ENCODE measurements at regions not wholly inside any gene's neighbourhood (a gene's known extent, or its start where the extent isn't known, plus 50 kb on each side); places are given as distances from the start of the nearest gene placed in this dataset.
"Not testable (repeated sequence)": the region's sequence is repeated elsewhere in the genome, so short reads cannot be mapped to it uniquely, and the experiment has no call there.

DNA sequence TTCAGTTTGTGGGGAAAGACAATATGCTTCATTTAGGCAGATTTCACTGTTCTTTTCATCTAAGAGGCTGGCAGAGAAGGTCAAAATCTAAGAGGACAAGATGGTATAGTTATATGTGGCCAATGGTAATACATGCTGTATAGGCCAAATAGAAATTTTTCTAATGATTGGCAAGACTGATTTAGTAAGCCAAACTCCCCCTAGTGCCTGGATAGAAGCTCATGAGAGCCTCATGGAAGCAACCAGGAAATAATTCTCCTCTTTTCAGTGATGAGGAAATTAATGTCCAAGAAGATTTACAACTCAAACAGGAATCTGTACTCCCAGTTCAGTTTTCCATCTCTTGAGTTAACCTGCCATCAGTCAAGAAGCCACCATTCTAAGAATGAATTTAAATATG, 253.6 kb upstream of the PHF14 start:
- ATAC-seq: no peak

DNA sequence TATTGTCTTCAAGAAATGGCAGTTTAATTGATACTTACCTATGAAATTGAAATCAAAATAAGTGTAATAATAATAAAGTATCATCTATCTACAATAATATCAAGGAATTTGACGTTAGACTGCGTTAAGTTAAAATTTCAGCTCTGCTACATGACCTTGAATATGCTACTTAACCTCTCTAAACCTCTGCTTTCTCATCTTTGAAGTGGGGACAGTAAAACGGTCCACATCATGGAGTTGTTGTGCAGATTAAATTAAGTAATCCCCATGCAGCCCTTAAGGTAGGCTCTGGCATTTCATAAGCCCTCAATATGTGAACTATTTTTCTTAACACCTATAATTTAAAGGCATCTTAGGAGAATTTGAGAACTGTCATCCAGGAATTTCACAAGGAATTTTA, 252.4 kb upstream of the PHF14 start:
- no peak for ATAC-seq

DNA sequence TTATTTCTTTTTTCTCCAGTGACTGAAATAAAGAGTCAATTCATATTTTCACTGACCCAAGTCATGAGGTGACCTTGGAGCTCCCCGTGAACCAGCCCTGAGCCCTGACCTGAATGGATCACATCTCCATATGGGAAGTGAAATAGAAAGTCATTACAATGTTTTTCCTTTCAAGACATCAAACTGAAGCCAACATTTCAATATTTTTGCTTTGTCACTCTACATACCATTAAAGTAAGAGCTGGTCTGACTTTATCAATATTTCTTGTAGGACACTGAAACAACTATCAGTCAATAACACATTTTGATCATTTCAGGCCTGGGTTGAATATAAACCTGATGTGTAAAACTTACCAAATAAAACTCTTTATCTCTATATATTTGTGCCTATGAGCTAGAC, 249.8 kb upstream of the PHF14 start:
- no peak for ATAC-seq

DNA sequence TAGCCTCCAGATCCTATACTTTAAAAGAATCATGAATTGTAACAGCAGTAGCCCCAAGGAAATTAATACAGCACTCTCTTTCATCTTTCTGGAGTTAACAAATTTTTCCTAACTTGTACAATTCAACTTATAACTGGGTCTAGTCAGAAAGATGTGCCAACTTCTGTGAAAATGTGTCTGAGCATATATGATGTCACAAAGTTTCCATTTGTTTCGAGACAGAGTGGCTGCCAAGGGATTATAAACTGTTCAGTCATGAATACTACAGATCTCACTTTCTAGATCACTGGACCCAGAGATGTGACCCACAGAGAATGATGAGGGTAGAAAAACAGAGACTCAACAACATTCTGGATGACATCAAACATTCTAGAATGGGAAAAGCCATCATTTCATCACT, 249.2 kb upstream of the PHF14 start:
- no peak for ATAC-seq

DNA sequence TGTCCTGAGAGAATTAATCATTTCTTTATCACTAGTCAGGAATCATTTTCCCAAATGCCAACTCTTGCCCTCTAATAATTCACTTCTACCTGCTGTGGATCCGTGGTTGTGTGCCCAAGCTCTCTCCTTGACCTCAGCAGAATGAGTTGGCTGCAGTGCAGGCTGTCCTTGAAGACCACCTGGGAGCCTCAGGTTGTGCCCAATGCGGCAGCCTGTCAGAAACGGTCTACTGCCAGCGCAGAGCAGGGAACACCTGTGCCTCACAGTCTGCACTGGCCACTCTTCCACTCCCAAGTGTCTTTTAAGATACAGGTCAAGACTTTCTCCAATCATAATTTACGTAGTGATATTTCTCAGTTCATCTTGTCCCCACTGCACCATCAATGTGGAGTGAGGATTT, 246.0 kb upstream of the PHF14 start:
- ATAC-seq: no peak

DNA sequence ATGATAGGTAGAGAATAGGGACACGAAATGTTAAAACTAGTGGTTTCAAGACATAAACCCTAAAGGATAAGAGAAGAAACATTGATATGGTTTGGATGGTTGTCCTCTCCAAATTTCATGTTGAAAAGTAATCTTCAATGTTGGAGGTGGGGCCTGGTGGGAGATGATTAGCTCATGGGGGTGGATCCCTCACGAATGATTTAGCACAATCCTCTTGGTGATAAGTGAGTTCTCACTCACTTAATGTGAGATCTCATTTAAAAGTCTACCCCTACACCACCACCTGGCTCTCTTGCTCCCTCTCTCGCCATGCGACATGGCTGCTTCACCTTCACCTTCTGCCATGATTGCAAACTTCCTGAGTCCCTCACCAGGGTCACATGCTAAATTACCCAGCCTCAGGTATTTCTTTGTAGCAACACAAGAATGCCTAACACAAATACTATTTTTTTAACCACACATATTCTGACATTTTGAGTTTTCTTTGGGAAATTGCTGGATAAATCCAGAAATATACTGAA, 242.4 kb upstream of the PHF14 start:
- ATAC-seq: no peak

DNA sequence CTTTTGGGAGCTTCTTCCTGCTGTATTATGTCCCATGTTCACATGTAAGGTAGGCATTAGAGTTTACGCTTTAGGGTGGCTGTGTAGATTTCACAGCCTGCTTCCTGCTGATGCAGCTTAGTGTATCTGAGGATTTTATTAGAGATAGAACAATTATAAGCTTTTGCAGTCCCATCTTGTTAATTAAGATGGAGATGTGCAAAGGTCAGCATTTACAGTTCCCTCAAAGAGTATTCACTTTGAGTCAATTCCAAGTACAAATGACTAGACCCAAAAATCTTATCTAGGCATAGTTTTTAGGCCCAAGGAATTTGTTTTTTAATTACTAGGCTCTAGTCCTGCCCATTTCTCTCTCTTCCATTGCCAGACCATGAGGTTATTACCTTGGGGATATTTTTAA, 239.9 kb upstream of the PHF14 start:
- ATAC-seq: no peak

DNA sequence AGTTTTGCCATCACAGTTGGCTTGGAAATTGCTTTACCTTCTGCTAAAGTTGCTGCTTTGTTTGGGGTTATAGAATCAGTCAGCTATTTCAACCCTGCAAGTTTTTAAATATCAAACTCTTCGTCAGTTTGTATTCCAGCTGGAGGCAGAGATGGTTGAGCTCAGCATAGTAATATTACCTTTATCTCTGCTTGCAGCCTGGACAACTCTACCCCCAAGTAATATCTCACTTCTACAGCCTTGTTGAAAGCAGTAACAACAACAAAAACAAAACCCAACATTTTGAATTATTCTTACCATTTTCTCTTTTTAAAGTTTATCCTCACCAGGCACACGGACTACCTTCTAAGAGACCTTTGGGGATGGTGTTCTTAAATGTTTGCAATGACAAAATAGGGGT, 239.1 kb upstream of the PHF14 start:
- no peak for ATAC-seq

DNA sequence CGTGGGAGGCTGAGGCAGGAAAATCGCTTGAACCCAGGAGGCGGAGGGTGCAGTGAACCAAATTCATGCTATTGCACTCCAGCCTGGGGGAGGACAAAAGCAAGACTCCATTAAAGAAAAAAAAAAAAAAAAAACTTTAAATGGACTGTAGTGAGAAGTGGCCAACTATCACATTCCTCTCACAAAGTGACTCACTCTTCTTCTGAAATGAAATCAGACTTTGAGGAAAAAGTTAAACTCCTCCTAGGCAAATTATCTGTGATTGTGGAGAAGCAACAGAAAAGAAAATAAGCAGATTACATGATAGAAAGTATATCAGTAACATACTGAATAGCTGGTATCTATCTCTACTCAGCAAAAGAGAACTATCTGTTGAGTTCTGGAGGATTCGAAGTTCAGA, 234.3 kb upstream of the PHF14 start:
- ATAC-seq: no peak

DNA sequence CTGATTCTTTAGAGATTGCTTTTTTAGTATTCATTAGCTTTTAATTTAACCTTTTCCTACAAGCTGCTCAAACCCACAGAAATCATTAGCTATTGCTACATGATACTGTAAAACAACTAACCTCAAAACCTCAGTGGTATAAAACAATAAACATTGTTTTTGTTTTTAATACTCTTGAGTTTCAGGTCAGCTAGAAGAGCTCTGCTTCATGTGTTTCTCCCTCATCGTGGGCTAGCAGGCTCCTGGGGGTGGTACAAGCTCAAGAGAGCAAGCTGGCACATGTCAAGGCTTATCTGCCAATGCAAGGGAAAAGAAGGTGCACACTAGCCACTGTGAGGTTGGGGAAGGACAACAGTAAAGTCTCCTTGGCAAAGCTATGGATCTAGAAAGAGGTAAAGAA, 232.9 kb upstream of the PHF14 start:
- no peak for ATAC-seq

DNA sequence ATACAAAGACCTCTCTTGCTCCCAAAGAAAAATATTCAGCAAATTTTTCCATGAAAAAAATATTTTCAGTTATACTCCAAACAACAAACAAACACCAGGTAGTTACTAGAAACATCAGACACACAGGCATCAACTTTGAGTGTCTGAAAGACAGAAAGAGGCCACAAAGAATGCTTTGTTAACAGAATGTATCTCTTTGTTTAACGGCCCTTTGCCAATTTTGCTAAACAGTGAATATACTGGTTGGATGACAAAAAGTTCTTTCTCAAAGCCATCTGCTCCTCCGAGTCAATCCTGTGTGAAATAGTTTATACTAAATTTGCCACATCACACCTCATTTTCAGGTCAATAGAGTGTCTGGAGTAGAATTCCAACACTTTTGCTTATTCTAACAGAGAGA, 216.7 kb upstream of the PHF14 start:
- no peak for ATAC-seq

DNA sequence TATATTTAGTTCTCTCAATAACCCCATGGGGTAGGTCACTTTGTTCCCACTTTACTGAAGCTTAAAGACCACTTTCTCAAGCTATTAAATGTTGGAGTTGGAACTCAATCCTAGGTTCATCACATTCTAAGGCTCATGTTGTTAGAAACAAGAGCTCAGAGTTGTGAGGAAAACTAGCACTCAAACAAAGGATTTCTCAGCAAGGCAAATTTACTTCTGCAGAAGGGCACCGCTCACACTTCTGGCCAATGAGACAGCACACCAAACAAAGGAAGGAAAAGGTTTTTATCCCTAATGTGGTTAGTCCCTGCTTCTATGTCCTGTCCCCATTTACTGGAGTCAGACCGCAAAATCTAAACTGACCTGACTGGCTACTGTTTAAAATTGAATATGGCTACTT, 214.6 kb upstream of the PHF14 start:
- no peak for ATAC-seq

DNA sequence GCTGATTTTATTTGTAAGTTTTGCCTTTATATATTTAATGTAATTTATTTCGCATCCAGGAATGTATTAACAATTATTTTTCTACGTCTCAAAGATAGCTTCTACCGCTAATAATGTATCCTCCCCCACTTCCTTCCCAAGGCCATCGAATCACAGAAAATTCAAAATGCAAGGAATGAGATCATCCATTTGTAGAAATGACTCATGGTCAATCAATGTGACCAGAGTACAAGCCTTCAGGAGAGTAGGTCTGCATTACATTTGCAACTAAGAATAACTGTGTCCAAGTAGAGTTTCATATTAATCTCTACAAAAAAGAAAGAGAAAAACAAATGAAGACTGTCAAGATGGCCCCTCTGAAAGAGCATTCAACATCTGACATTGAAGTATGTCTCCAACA, 205.9 kb upstream of the PHF14 start:
- no peak for ATAC-seq

DNA sequence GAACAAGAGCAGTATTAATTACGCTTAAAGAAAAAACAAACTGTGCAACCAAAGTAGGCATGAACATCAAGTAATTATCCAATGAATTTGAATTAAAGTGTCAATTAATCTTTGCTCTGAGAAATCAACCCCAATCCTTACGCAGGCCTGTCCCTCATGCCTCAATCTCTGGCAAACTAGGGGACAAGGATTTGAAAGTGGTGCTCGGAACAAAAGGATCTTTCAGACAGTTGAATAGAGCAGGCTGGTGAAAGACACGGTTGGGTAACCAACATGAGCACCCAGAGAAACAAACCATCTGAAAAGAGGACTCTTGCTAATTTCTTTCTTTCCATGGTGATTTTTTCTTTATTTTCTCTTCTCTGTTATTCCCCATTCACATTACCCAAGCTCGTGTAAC, 203.5 kb upstream of the PHF14 start:
- ATAC-seq: no peak

DNA sequence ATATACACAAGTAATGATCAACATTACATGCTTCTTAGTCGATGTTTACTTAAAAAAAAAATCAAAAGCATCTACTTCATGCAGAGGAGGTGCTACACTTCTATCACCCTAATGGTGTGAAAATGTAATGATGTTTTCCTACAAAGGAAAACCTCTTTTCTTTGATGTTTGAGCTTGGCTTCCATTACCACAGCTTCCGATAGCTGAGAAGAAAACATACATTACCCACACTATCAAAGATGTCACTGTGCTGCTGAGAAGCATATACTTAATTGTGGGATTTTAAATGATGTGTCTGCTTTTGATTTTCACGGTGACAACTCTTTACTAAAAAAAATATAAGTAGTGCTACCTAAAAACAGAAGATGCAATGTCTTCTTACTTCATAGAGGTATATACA, 200.2 kb upstream of the PHF14 start:
- no peak for ATAC-seq

DNA sequence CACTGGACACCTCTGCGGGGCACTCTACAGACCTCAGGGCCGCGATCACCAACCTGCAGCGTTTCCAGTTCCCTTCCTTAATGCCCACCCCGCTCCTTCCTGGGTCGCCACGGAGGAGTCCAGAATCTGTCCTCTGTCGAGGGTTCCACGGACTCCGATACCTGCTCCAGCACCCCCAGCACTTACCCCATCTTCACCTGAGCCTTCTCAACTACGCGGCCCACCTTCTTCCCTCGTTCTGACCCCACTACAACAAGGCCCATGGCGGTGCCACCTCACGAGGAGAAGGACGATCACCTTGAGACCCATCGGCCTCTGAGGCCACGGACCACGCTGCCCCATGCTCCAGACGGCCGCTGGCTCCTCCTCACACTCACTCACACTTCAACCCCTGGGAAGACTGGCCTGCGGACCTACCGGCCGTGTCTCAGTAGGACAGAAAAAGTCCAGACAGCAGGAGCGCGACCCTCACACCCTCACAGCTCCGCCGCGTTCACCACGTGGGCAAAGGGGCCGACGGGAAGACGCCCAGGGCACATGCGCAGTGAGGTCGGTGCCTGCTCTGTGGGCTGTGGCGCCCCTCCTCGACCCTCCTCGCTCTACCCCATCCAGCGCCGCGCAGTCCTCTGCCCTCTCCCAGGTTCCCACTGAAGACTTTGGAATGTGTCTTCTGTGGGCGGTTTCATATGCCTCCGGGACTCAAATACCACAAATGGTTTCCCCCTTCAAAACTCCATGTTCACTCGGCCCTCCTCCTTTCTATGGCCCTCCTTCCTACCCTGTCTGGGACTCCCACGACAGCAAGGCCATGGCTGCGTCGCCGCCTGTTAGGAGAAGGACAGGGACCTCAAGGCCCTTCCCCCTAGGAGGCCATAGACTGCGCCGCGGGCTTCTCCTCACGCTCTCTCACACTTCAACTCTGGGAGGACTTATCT, 193.9 kb upstream of the PHF14 start:
- ATAC-seq: no peak

DNA sequence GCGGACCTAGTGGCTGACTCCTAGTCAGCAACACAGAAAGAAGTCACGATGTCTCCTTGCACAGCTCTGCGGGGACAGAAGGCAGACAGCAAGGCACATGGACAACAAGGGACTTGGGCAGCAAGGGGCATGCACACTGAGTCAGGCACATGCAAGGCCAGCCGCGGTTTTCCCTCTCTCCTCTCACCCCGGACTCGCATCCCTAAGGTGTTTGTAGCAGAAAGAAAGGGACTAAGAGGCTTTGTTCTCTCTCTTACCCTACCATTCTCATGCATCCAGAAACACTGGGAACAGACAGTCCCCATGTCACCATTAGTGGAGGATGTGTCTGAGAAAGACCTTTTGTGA, 193.3 kb upstream of the PHF14 start:
- no peak for ATAC-seq

DNA sequence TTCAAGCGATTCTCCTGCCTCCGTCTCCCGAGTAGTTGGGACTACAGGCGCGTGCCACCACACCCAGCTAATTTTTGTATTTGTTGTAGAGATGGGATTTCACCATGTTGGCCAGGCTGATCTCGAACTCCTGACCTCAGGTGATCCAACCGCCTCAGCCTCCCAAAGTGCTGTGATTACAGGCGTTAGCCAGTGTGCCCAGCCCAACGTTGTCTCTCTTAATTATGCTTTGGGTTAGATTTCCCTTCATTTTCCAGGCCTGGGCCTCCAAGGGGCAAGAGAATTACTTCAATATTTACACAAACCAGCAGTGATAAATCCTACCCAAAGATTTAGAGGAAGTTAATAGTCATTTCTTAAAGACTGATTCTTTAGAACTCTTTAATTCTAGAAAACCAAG, 186.7 kb upstream of the PHF14 start:
- not testable (repeated sequence) for ATAC-seq

DNA sequence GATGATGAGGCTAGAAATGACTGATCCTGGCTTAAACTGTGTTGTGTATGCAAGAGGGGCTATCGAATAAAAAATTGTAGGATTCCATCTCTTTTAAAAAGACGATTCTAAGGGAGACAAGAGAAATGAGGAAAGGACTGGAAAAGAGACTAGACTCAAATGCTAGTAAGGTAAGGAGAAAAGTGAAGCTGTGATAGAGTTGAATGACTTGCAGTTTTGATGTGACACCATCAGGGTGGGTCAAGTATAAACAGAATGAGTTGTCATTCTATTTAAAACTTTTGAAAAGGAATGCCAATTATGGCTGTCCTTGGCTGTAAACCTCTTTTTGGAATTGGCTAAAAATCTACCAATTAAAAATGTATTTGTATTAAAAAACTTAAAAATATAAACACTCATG, 184.5 kb upstream of the PHF14 start:
- ATAC-seq: no peak

DNA sequence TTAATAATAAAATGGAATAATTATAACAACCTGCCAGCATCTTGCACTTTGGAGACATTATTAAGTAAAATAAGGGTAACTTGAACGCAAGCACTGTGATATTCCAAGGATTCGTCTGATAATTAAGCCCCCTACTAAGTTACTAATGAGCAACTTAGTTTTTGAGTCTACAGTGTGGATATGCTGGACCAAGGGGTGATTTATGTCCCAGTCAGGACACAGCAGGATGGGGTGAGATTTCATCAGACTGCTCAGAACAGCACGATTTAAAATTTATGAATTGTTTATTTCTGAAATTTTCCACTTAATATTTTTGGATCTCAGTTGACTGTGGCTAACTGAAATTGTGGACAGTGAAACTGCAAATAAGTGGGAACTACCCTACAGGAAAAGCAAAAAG, 182.8 kb upstream of the PHF14 start:
- ATAC-seq: no peak

DNA sequence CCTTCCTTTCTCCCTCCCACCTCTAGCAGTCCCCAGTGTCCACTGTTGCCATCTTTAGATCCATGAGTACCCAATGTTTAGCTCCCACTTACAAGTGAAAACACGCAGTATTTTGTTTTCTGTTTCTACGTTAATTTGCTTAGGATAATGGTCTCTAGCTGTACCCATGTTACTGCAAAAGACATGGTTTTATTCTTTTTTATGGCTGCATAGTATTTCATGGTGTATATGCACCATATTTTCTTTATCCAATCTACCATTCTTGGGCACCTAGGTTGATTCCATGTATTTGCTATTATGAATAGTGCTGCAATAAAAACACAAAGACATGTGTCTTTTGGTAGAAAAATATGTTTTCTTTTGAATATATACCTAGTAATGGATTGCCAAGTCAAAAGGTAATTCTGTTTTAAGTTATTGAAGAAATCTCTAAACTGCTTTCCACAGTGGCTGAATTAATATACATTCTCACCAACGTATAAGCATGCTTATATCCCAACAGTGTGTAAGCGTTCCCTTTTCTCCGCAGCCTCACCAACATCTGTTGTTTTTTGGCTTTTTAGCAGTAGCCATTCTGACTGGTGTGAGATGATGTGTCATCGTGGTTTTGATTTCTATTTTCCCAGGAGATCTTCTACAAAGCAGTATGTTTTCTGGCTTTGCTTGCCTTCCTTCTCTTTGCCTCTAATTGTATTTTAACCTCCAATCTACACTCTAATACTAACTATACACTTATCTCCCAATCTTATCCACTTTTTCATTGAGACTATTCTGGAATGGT, 179.5 kb upstream of the PHF14 start:
- ATAC-seq: no peak

DNA sequence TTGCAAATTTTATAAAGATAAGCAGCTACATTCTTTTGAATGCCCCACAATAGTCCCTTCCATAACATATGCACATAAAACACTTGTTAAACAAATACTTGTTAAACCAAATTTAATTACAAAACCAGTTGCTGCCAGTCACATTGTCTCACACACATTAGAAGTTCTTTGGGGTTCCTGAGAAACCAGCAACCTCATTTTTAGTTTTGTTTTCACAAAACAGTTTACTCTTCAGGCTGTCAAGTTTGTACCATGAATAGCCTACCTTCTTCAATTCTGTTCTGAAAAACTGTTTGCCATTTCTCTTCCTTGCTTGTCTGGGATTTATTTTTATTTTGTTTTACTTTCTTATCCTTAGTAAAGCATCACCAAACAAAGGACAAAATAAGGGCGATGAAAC, 176.5 kb upstream of the PHF14 start:
- ATAC-seq: no peak

DNA sequence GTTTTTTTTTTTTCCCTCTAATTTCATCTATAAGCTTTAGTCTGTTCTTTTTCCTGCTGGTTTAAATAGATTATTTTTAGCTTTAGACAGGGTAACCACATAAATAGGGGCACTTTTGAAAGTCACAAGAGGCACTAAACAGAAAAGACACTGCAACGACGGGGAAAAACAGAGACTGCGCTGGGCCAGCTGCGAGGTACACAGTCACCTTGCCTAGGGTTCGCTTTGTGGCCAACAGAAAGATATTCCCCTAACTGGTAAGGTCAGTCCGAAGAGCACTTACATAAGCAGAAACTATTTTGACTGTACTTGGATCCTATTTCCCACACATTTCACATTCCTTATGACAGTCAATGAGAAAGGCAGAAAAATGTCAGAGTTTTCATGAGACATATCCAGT, 175.6 kb upstream of the PHF14 start:
- no peak for ATAC-seq

DNA sequence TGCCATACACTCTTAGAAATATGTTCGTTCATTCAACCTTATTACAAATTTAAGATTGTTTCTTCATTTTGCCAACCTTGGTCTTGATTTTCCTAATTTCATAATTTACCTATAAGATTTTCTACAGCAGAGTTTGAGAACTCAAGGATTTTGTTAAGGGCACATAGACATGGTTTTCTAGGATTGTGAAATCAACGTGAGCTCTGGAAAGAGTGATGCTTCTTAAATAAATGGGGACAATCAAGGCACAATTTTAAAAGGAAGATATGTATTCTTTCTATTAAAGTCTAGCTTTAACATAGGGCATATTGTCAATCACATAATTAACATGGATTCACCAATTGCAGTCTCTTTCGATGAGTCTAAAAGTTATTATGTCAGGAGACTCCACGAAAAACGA, 174.2 kb upstream of the PHF14 start:
- ATAC-seq: no peak
